Right lobe of liver (tissue), 4 donors: ENCODE measurements at regions not wholly inside any gene's neighbourhood (a gene's known extent, or its start where the extent isn't known, plus 50 kb on each side); places are given as distances from the start of the nearest gene placed in this dataset.

Source experiments
- CTCF ChIP-seq, 4 donors: fragments of 200-600 bp in 3 of 4; fragments of 450-650 bp in 1 of 4; IDR thresholded peaks; one replicate each; pipeline versions ENCODE4 v1.5.1 to v1.8.0; 2016 to 2022; ENCODE audit warnings: antibody characterized with exemption in 4 of 4, mild to moderate bottlenecking in 2 of 4
- POLR2A ChIP-seq: fragments of 450-650 bp; IDR thresholded peaks from one replicate; pipeline ENCODE4 v1.6.1; 2017; ENCODE audit warnings: antibody characterized with exemption, mild to moderate bottlenecking
- donor health status: DM: no; HTN: no; CAD: no.
- donor health status: DM: no; HTN: no; CAD: no.
- donor health status: DM: no; HTN: yes; CAD: no.

GRCh38 chr14:98802044-98802443 lies 470.0 kb downstream of the BCL11B start:
- TF ChIP-seq POLR2A (no peak), CTCF (IDR thresholded peaks at IDR 0.05) (no peak)
